Mesenchymal stem cell (in vitro differentiated cells and primary cell): ENCODE measurements at regions not wholly inside any gene's neighbourhood (a gene's known extent, or its start where the extent isn't known, plus 50 kb on each side); places are given as distances from the start of the nearest gene placed in this dataset.

Source experiments
- DNase-seq: peaks from one replicate; pipeline ENCODE4 v3.0.0-alpha.2; 2013
- H2AFZ ChIP-seq: one replicate; pipeline ENCODE4 v1.6.1; 2013; ENCODE audit warnings: low read depth, mild to moderate bottlenecking, control low read depth, inconsistent platforms, low read length, moderate library complexity
- H2AK5ac ChIP-seq: 2 replicates; pipeline ENCODE4 v1.6.1; 2013; ENCODE audit warnings: low read length, moderate library complexity, mild to moderate bottlenecking, inconsistent platforms; ENCODE audit not compliant: severe bottlenecking
- H2BK120ac ChIP-seq: one replicate; pipeline ENCODE4 v1.6.1; 2013; ENCODE audit warnings: low read depth, mild to moderate bottlenecking, inconsistent platforms, low read length, moderate library complexity
- H2BK12ac ChIP-seq, 2 experiments: one replicate each; pipeline ENCODE4 v1.6.1; 2013; ENCODE audit warnings: inconsistent platforms in 2 of 2, low read length in 2 of 2, mild to moderate bottlenecking in 2 of 2, moderate library complexity in 2 of 2, control low read depth in 1 of 2
- H2BK15ac ChIP-seq: one replicate; pipeline ENCODE4 v1.6.1; 2013; ENCODE audit warnings: mild to moderate bottlenecking, low read depth, inconsistent platforms; ENCODE audit not compliant: poor library complexity, severe bottlenecking
- H2BK5ac ChIP-seq: 2 replicates; pipeline ENCODE4 v1.6.1; 2013; ENCODE audit warnings: low read depth, mild to moderate bottlenecking, low read length, control low read depth, inconsistent platforms; ENCODE audit not compliant: poor library complexity, severe bottlenecking
- H3K14ac ChIP-seq, 2 experiments: one replicate each; pipeline ENCODE4 v1.6.1; 2013; ENCODE audit warnings: inconsistent platforms in 2 of 2, low read length in 2 of 2, control low read depth in 1 of 2, mild to moderate bottlenecking in 1 of 2, moderate library complexity in 1 of 2
- H3K18ac ChIP-seq, 2 experiments: one replicate each; pipeline ENCODE4 v1.6.1; 2013; ENCODE audit warnings: inconsistent platforms in 2 of 2, low read length in 2 of 2, control low read depth in 1 of 2, low read depth in 1 of 2, mild to moderate bottlenecking in 1 of 2
- H3K23ac ChIP-seq, 2 experiments: one replicate each; pipeline ENCODE4 v1.6.1; 2013; ENCODE audit warnings: inconsistent platforms in 2 of 2, low read length in 2 of 2, mild to moderate bottlenecking in 2 of 2, moderate library complexity in 2 of 2, control low read depth in 1 of 2
- H3K27ac ChIP-seq: 2 replicates; pipeline ENCODE4 v1.5.1; 2013; ENCODE audit warnings: mild to moderate bottlenecking, moderate library complexity, low read length, control low read depth, inconsistent platforms; ENCODE audit not compliant: poor library complexity, severe bottlenecking
- H3K27me3 ChIP-seq, 2 experiments: 2 replicates each; pipeline versions ENCODE4 v1.6.1 to v1.7.0; 2013; ENCODE audit warnings: low read length in 2 of 2, mild to moderate bottlenecking in 2 of 2, moderate library complexity in 2 of 2, control low read depth in 1 of 2, inconsistent platforms in 1 of 2; ENCODE audit not compliant: control insufficient read depth in 1 of 2, insufficient read depth in 1 of 2
- H3K36me3 ChIP-seq, 2 experiments: 2 replicates each; pipeline versions ENCODE4 v1.6.1 to v1.7.0; 2013; ENCODE audit warnings: low read length in 2 of 2, control low read depth in 1 of 2, inconsistent platforms in 1 of 2, low read depth in 1 of 2, mild to moderate bottlenecking in 1 of 2; ENCODE audit not compliant: insufficient read depth in 2 of 2, control insufficient read depth in 1 of 2
- H3K4ac ChIP-seq, 2 experiments: one replicate each; pipeline ENCODE4 v1.6.1; 2013; ENCODE audit warnings: inconsistent platforms in 2 of 2, low read length in 2 of 2, mild to moderate bottlenecking in 2 of 2, moderate library complexity in 2 of 2, control low read depth in 1 of 2, low read depth in 1 of 2
- H3K4me1 ChIP-seq: 2 replicates; pipeline ENCODE4 v1.6.1; 2013; ENCODE audit warnings: low read depth, low read length, control low read depth; ENCODE audit not compliant: control insufficient read depth, insufficient read depth
- H3K4me2 ChIP-seq: 2 replicates; pipeline ENCODE4 v1.6.1; 2013; ENCODE audit warnings: low read length, mild to moderate bottlenecking, inconsistent platforms; ENCODE audit not compliant: poor library complexity, severe bottlenecking
- H3K4me3 ChIP-seq, 2 experiments: 2 replicates each; pipeline versions ENCODE4 v1.5.1 to v1.7.0; 2013; ENCODE audit warnings: low read length in 2 of 2, mild to moderate bottlenecking in 2 of 2, control low read depth in 1 of 2, low read depth in 1 of 2; ENCODE audit not compliant: insufficient read depth in 1 of 2
- H3K79me1 ChIP-seq: replicated peaks from 2 replicates; pipeline ENCODE4 v1.6.1; 2013; ENCODE audit warnings: mild to moderate bottlenecking, control low read depth, low read length, inconsistent platforms; ENCODE audit not compliant: poor library complexity, severe bottlenecking
- H3K9ac ChIP-seq: 2 replicates; pipeline ENCODE4 v1.7.0; 2013; ENCODE audit warnings: mild to moderate bottlenecking, low read length, moderate library complexity
- H3K9me3 ChIP-seq: 2 replicates; pipeline ENCODE4 v1.7.0; 2013; ENCODE audit warnings: mild to moderate bottlenecking, low read length; ENCODE audit not compliant: control insufficient read depth
- H4K8ac ChIP-seq: one replicate; pipeline ENCODE4 v1.6.1; 2013; ENCODE audit warnings: inconsistent platforms, mild to moderate bottlenecking, low read length, moderate library complexity
- H4K91ac ChIP-seq: one replicate; pipeline ENCODE4 v1.6.1; 2013; ENCODE audit warnings: mild to moderate bottlenecking, low read length, inconsistent platforms
- WGBS: methylation state at CpG from one replicate; pipeline ENCODE4 v1.1.7; 2013; ENCODE audit warnings: mixed read lengths; 5-methylcytosine and 5-hydroxymethylcytosine counted together

DNA sequence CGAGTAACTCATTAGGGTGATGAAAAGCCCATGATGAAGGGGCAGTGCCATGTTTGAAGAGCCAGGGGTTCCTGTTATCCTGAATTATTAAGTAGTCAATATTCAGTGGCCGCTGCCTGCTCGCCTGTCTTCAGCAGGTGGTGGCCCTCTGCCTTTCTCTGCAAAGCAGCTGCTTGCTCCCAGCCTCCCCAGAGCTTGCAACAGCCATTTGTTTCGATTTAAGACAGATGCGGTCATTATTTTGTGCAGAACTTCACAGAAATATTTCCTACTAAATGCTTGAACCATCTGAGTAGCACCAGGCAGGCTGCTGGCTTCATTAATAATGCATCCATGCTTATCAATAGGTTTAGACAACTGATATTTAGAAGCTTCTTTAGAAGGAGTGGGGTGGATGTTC lies 104.3 kb upstream of the TTC29 start:
- Histone ChIP-seq H3K36me3 (no peaks in the 10 kb centered on the region), H3K9me3 (no peaks in the 10 kb centered on the region), H3K27ac (no peak overlapping the region), H3K27me3 (no peaks in the 10 kb centered on the region), H4K91ac (no peak overlapping the region), H2AK5ac (no peak overlapping the region), H2AFZ (no peak overlapping the region), H2BK15ac (no peak overlapping the region), H3K79me1 (no peaks in the 10 kb centered on the region), H3K4me1 (peaks cover 2% of the 10 kb centered on the region), H2BK5ac (no peak overlapping the region), H3K23ac (no peak overlapping the region), H3K18ac (no peak overlapping the region), H3K14ac (no peak overlapping the region), H3K4me2 (no peak overlapping the region), H3K4me3 (no peak overlapping the region), H3K9ac (no peak overlapping the region), H2BK120ac (no peak overlapping the region), H4K8ac (no peak overlapping the region), H2BK12ac (no peak overlapping the region), H3K4ac (no peak overlapping the region)
- 84% methylated on average over 5 of the region's 5 CpGs for WGBS
- no peak for DNase-seq

DNA sequence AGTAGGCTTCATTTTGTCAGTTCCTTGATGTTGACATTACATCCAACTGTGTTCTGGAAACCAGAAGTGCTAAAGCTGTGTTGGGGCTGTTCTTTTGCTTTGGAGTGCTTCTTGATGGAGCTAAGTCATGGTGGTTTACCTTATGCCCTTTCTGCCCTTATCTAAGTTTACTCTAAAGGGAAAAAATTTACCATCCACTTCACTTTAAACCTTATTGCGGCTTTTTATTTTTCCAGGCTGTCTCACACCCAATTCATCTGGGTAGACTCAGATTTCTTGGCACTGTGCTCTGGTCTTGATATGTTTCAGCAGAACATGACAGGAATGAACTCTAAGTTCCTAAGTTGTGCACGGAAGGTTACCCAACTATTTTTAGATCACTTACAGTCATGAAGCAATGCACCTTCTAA lies 104.7 kb upstream of the TTC29 start:
- Histone ChIP-seq H3K79me1 (no peaks in the 10 kb centered on the region), H3K9ac (no peak overlapping the region), H3K4me1 (peaks cover 2% of the 10 kb centered on the region), H2AFZ (no peak overlapping the region), H3K4me2 (no peak overlapping the region), H2BK120ac (no peak overlapping the region), H2BK12ac (no peak overlapping the region), H3K14ac (no peak overlapping the region), H3K36me3 (no peaks in the 10 kb centered on the region), H3K27ac (no peak overlapping the region), H3K27me3 (no peaks in the 10 kb centered on the region), H4K8ac (no peak overlapping the region), H2BK15ac (no peak overlapping the region), H2BK5ac (no peak overlapping the region), H3K4ac (no peak overlapping the region), H2AK5ac (no peak overlapping the region), H3K23ac (no peak overlapping the region), H3K18ac (no peak overlapping the region), H3K9me3 (no peaks in the 10 kb centered on the region), H4K91ac (no peak overlapping the region), H3K4me3 (no peak overlapping the region)
- peak; percentile 20 for DNase-seq
- WGBS = 78% methylated on average over 2 of the region's 2 CpGs

DNA sequence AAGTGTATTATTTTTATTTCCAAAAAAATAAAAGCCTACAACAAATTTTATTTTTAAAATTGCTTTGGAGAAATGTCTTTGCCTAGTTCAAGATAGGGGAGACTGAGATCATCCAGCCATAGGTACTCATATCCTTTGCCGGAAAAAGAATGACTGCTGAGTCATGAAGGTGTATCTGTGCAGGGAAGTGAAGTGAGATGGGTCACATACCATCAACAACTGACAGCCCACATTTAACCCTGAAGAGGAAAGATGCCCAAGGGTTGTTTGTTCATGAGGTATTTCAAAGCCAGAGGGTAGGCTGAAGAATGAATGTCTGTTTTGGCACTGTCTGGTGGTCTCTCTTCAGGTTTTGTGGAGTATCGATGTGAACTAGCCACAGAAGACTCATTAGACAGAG lies 106.7 kb upstream of the TTC29 start:
- Histone ChIP-seq H3K18ac (no peak overlapping the region), H3K79me1 (no peaks in the 10 kb centered on the region), H2BK15ac (no peak overlapping the region), H2BK5ac (no peak overlapping the region), H3K4me2 (no peak overlapping the region), H3K27me3 (no peaks in the 10 kb centered on the region), H3K14ac (no peak overlapping the region), H2AFZ (peak overlapping the region; percentile 53), H3K4ac (no peak overlapping the region), H4K91ac (no peak overlapping the region), H3K4me3 (no peak overlapping the region), H3K36me3 (no peaks in the 10 kb centered on the region), H3K9me3 (no peaks in the 10 kb centered on the region), H3K23ac (no peak overlapping the region), H4K8ac (no peak overlapping the region), H3K4me1 (no peaks in the 10 kb centered on the region), H3K9ac (no peak overlapping the region), H2BK12ac (no peak overlapping the region), H2AK5ac (no peak overlapping the region), H3K27ac (no peak overlapping the region), H2BK120ac (no peak overlapping the region)
- WGBS = 83% methylated on average over 1 of the region's 2 CpGs
- DNase-seq = no peak

DNA sequence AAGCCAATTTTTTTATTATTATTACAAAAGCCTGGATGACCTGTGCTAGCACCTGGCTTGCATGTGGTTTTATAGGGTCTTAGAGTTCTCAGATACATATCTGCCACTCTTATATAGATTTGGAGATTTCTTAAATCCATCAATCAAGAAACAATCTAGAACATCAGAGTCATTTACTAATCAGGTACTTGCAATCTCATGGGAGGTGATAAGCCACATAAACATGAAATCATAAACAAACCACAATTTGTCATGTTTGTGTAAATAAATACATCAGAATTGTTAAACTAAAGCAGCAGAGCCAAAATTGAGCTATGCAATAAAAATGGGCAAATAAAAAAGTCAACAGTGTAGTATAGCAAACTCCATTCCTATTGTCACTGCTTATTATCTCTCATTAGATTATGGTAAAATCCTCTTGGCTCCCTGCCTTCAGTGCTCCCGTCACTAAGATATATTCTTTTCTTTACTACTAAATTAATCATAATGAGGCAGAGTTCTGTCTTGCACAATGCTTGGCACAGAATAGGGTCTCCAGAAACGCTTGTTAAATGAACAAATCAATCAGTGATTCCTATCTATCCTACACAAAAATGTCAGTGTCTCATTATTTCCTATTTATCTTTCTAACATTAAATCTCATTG lies 108.7 kb upstream of the TTC29 start:
- Histone ChIP-seq H2AK5ac (no peak overlapping the region), H2BK120ac (no peak overlapping the region), H3K23ac (no peak overlapping the region), H2AFZ (no peak overlapping the region), H3K4ac (no peak overlapping the region), H2BK12ac (no peak overlapping the region), H3K9me3 (no peaks in the 10 kb centered on the region), H4K8ac (no peak overlapping the region), H2BK15ac (no peak overlapping the region), H3K4me3 (no peak overlapping the region), H3K4me2 (no peak overlapping the region), H3K36me3 (no peaks in the 10 kb centered on the region), H2BK5ac (no peak overlapping the region), H3K27ac (no peak overlapping the region), H3K14ac (no peak overlapping the region), H4K91ac (no peak overlapping the region), H3K9ac (no peak overlapping the region), H3K4me1 (no peaks in the 10 kb centered on the region), H3K18ac (no peak overlapping the region), H3K27me3 (no peaks in the 10 kb centered on the region), H3K79me1 (no peaks in the 10 kb centered on the region)
- DNase-seq = no peak
- WGBS = 84% methylated on average over 2 of the region's 2 CpGs
